IMR-90 (cell line): ENCODE measurements at regions not wholly inside any gene's neighbourhood (a gene's known extent, or its start where the extent isn't known, plus 50 kb on each side); places are given as distances from the start of the nearest gene placed in this dataset.

Experiments used
- ATAC-seq: fragments of 200-7000 bp; cut with Tn5 transposase; 2 replicates; pipeline ENCODE4 v1.9.1; 2020; ENCODE audit warnings: low read depth, mild to moderate bottlenecking, moderate library complexity
- BruUV-seq: library from RNA; stranded (reverse); fragments of 400-500 nt; replicated peaks from 2 replicates; lab custom pipeline; 2021; lab: Mats Ljungman, UMichigan
- CTCF ChIA-PET: fragments of 300-600 bp; formaldehyde crosslinking; extraction: SDS; loops from one replicate; lab custom pipeline; 2021; ENCODE audit warnings: antibody characterized with exemption; lab: Yijun Ruan, JAX
- POLR2A ChIA-PET: fragments of 300-600 bp; sonication (Branson Sonifier 250); formaldehyde crosslinking; loops from one replicate; lab custom pipeline; 2022; ENCODE audit warnings: antibody characterized with exemption; ENCODE audit not compliant: unreplicated experiment; lab: Charles Lee
- DNase-seq: peaks from one replicate; pipeline ENCODE4 v3.0.0; 2013
- H2AFZ ChIP-seq: replicated peaks from 2 replicates; pipeline ENCODE3; 2013; ENCODE audit warnings: low read length, mild to moderate bottlenecking; ENCODE audit not compliant: poor library complexity
- H2AK5ac ChIP-seq: 2 replicates; pipeline ENCODE4 v1.6.1; 2013; ENCODE audit warnings: low read depth, low read length, inconsistent platforms
- H2AK9ac ChIP-seq: replicated peaks from 2 replicates; pipeline ENCODE3; 2013; ENCODE audit warnings: mild to moderate bottlenecking, low read depth, low read length, moderate library complexity; ENCODE audit not compliant: poor library complexity
- H2BK120ac ChIP-seq: 2 replicates; pipeline ENCODE4 v1.6.1; 2013; ENCODE audit warnings: low read depth, low read length, inconsistent platforms
- H2BK15ac ChIP-seq: 3 replicates; pipeline ENCODE4 v1.6.1; 2013; ENCODE audit warnings: low read depth, low read length, inconsistent platforms
- H2BK20ac ChIP-seq: 2 replicates; pipeline ENCODE4 v1.6.1; 2013; ENCODE audit warnings: low read depth, mild to moderate bottlenecking, inconsistent platforms, low read length, moderate library complexity
- H2BK5ac ChIP-seq: 2 replicates; pipeline ENCODE4 v1.6.1; 2013; ENCODE audit warnings: mild to moderate bottlenecking, low read depth, low read length, inconsistent platforms; ENCODE audit not compliant: poor library complexity, severe bottlenecking
- H3K14ac ChIP-seq: replicated peaks from 2 replicates; pipeline ENCODE4 v1.6.1; 2013; ENCODE audit warnings: low read depth, low read length, inconsistent platforms
- H3K18ac ChIP-seq: 2 replicates; pipeline ENCODE4 v1.6.1; 2013; ENCODE audit warnings: low read depth, low read length, control low read depth
- H3K23ac ChIP-seq: 2 replicates; pipeline ENCODE4 v1.6.1; 2013; ENCODE audit warnings: low read depth, low read length, inconsistent platforms
- H3K27ac ChIP-seq: 2 replicates; pipeline ENCODE4 v1.5.1; 2013; ENCODE audit warnings: mild to moderate bottlenecking, control low read depth, low read length; ENCODE audit not compliant: insufficient read depth
- H3K27me3 ChIP-seq: 2 replicates; pipeline ENCODE4 v1.6.1; 2013; ENCODE audit warnings: low read length; ENCODE audit not compliant: control insufficient read depth, insufficient read depth
- H3K36me3 ChIP-seq: 2 replicates; pipeline ENCODE4 v1.6.1; 2013; ENCODE audit warnings: low read length, mixed read lengths; ENCODE audit not compliant: control insufficient read depth, insufficient read depth
- H3K4ac ChIP-seq: 2 replicates; pipeline ENCODE4 v1.6.1; 2013; ENCODE audit warnings: low read depth, low read length, inconsistent platforms
- H3K4me1 ChIP-seq: 2 replicates; pipeline ENCODE4 v1.6.1; 2013; ENCODE audit warnings: low read length, mixed read lengths; ENCODE audit not compliant: control insufficient read depth, insufficient read depth
- H3K4me2 ChIP-seq: 2 replicates; pipeline ENCODE4 v1.6.1; 2013; ENCODE audit warnings: low read depth, mild to moderate bottlenecking, control low read depth, low read length, moderate library complexity
- H3K4me3 ChIP-seq: 2 replicates; pipeline ENCODE4 v1.5.1; 2013; ENCODE audit warnings: low read depth, mild to moderate bottlenecking, control low read depth, low read length, moderate library complexity; ENCODE audit not compliant: insufficient read depth
- H3K56ac ChIP-seq: 2 replicates; pipeline ENCODE4 v1.6.1; 2013; ENCODE audit warnings: low read length, inconsistent platforms; ENCODE audit not compliant: insufficient read depth; ENCODE audit errors: extremely low read depth
- H3K79me1 ChIP-seq, 2 experiments: 2 replicates each; pipeline ENCODE4 v1.6.1; 2013; ENCODE audit warnings: low read length in 2 of 2, inconsistent platforms in 1 of 2, low read depth in 1 of 2
- H3K9ac ChIP-seq: 2 replicates; pipeline ENCODE4 v1.6.1; 2013; ENCODE audit warnings: low read depth, low read length, control low read depth
- H3K9me1 ChIP-seq: 2 replicates; pipeline ENCODE4 v1.6.1; 2013; ENCODE audit warnings: low read length, inconsistent platforms; ENCODE audit not compliant: insufficient read depth
- H3K9me3 ChIP-seq: 2 replicates; pipeline ENCODE4 v1.6.1; 2013; ENCODE audit warnings: low read length; ENCODE audit not compliant: control insufficient read depth, insufficient read depth
- H4K20me1 ChIP-seq: 2 replicates; pipeline ENCODE4 v1.6.1; 2013; ENCODE audit warnings: low read length, inconsistent platforms; ENCODE audit not compliant: insufficient read depth
- H4K5ac ChIP-seq: 2 replicates; pipeline ENCODE4 v1.6.1; 2013; ENCODE audit warnings: mild to moderate bottlenecking, low read depth, low read length, control low read depth
- H4K8ac ChIP-seq, 2 experiments: 2 replicates each; pipeline ENCODE4 v1.6.1; 2013; ENCODE audit warnings: low read depth in 2 of 2, low read length in 2 of 2, control low read depth in 1 of 2, inconsistent platforms in 1 of 2
- H4K91ac ChIP-seq: 2 replicates; pipeline ENCODE4 v1.6.1; 2013; ENCODE audit warnings: low read depth, low read length, inconsistent platforms; ENCODE audit not compliant: insufficient read depth
- BHLHE40 ChIP-seq: fragments of 150-350 bp; IDR thresholded peaks from 2 replicates; pipeline ENCODE4 v1.6.1; 2016; ENCODE audit warnings: mild to moderate bottlenecking, low read depth, low read length
- MAFK ChIP-seq: IDR thresholded peaks from 2 replicates; pipeline ENCODE4 v1.6.1; 2012; ENCODE audit warnings: low read depth, low read length, improper control_type of control experiment
- MAZ ChIP-seq: IDR thresholded peaks from 2 replicates; pipeline ENCODE4 v1.6.1; 2012; ENCODE audit warnings: low read depth, mild to moderate bottlenecking, low read length, improper control_type of control experiment, moderate library complexity, borderline replicate concordance
- WGBS, 2 experiments: methylation state at CpG; one replicate each; pipeline versions ENCODE4 v1.1.5 to v1.1.7; 2013; ENCODE audit warnings: missing lambda C conversion rate in 2 of 2; ENCODE audit not compliant: insufficient read length in 1 of 2; ENCODE audit errors: extremely low coverage in 2 of 2; 5-methylcytosine and 5-hydroxymethylcytosine counted together
- dilution Hi-C: fragments of 300-500 bp; cut with HindIII; formaldehyde crosslinking; loops from one replicate; pipeline ENCODE4 v1.14.3; 2018; ENCODE audit warnings: low sequenced_read_pairs; ENCODE audit not compliant: unreplicated experiment
- in situ Hi-C: fragments of 300-500 bp; cut with MboI; formaldehyde crosslinking; loops from 3 replicates; pipeline ENCODE4 v1.14.3; 2019; ENCODE audit warnings: low sequenced_read_pairs, inconsistent platforms, mixed read lengths
- intact Hi-C: fragments of 100-400 bp; cut with micrococcal nuclease; formaldehyde crosslinking; loops from 2 replicates; pipeline ENCODE4 v1.10.0; 2022

DNA sequence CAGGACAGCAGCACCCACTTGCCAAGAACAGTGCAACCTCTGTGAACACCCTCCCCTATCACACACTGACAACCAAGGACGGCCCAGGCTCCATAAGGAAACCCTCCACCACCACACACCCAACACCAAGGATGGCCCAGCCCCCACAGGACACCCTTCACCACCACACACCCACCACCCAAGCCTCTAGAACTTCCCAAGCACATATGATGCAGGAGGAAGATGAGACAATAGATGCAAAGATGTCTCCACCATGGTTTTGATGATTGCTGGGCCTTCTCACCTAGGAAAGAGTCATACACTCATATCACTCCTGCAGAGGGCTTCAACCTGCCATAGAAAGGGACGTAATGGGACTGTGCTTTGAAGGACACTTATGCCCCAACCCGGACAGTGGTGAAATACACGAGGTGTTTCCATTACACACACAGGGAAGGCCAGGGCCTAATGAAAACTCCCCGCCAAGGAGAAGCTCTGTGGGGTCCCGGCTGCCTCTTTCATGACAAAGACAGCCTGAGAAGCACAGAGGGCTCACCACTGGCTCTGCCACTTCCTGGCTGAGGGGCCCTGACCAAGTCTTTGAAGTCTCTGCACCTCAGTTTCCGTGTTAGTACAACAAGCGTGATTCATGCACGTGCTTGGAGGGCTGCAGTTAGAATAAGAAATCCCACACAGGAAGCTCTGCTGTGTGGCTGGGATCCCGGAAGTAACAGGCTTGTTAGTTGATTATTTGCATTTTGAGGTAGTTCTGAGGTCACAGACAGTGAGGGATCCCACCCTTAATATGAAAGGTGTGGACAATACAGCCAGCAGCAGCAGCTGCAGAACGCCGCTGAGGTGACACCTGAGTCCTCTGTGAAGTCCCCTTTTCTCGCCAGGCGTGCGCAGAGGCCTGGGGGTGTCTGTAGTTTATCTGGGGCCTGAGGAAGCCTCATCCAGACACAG, 61.9 kb upstream of the ATP12A start:
- no peak for ATAC-seq

More for the DNA sequence above, 61.9 kb upstream of the ATP12A start:
- no peak overlapping the region for H2BK15ac ChIP-seq
- H3K23ac ChIP-seq: no peak overlapping the region
- H2BK5ac ChIP-seq: no peak overlapping the region
- H3K18ac ChIP-seq: no peak overlapping the region
- H4K20me1 ChIP-seq: no peaks in the 10 kb centered on the region
- H3K36me3 ChIP-seq: no peaks in the 10 kb centered on the region
- H3K9me1 ChIP-seq: no peaks in the 10 kb centered on the region
- TF ChIP-seq MAZ (no peak), MAFK (no peak), BHLHE40 (peak; percentile 25; the same call in 1 of the 2 replicates)
- no peaks in the 10 kb centered on the region; the same call in 1 of the 2 replicates for H3K9me3 ChIP-seq
- 85% methylated on average over 2 of the region's 15 CpGs; no CpG with 5 or more reads in 1 of the 2 experiments for WGBS, 2 experiments
- H3K4me3 ChIP-seq: no peak overlapping the region
- H2AK5ac ChIP-seq: no peak overlapping the region
- no peaks in the 10 kb centered on the region for H3K4me1 ChIP-seq
- ChIA-PET CTCF (no interaction called here), POLR2A (no interaction called here)
- in situ Hi-C loops: no loop called here
- H2BK120ac ChIP-seq: no peak overlapping the region
- H4K8ac ChIP-seq: no peak overlapping the region
- H4K91ac ChIP-seq: no peak overlapping the region
- no peak overlapping the region for H3K4ac ChIP-seq
- H3K56ac ChIP-seq: no peak overlapping the region
- no peak overlapping the region for H2AK9ac ChIP-seq
- H3K14ac ChIP-seq: no peak overlapping the region
- no peak overlapping the region for H4K5ac ChIP-seq
- H2BK20ac ChIP-seq: no peak overlapping the region
- BruUV-seq: no TSS peak
- no peak overlapping the region for H3K27ac ChIP-seq
- intact Hi-C loops: no loop called here
- DNase-seq: no peak
- H3K27me3 ChIP-seq: no peaks in the 10 kb centered on the region; the same call in 1 of the 2 replicates
- H2AFZ ChIP-seq: peak overlapping the region; percentile 8
- no peak overlapping the region for H3K9ac ChIP-seq
- no peak overlapping the region for H3K4me2 ChIP-seq
- H3K79me1 ChIP-seq: no peaks in the 10 kb centered on the region
- dilution Hi-C loops: no loop called here
